Transverse colon (tissue), 4 donors: ENCODE measurements at regions not wholly inside any gene's neighbourhood (a gene's known extent, or its start where the extent isn't known, plus 50 kb on each side); places are given as distances from the start of the nearest gene placed in this dataset.
"Not testable (repeated sequence)": the region's sequence is repeated elsewhere in the genome, so short reads cannot be mapped to it uniquely, and the experiment has no call there.

Experiments used
- DNase-seq: peaks from one replicate; pipeline ENCODE4 v3.0.0-alpha.2; 2019
- H3K27ac ChIP-seq, 4 donors: fragments of 200-600 bp; sonication (generic); 2 replicates each; pipeline ENCODE4 v1.5.1; 2016 to 2018; ENCODE audit warnings: inconsistent platforms in 4 of 4
- H3K27me3 ChIP-seq: fragments of 200-600 bp; sonication (generic); 2 replicates; pipeline ENCODE4 v1.5.1; 2017; ENCODE audit warnings: inconsistent platforms
- H3K36me3 ChIP-seq, 4 donors: fragments of 200-600 bp; sonication (generic); 2 replicates each; pipeline ENCODE4 v1.5.1; 2017 to 2019; ENCODE audit warnings: inconsistent platforms in 4 of 4
- H3K4me1 ChIP-seq, 4 donors: fragments of 200-600 bp; sonication (generic); 2 replicates each; pipeline ENCODE4 v1.5.1; 2017 to 2020; ENCODE audit warnings: inconsistent platforms in 4 of 4
- H3K4me3 ChIP-seq, 4 donors: fragments of 200-600 bp; sonication (generic); 1 replicate in 1 of 4; 2 replicates in 3 of 4; pipeline versions ENCODE4 v1.5.1 to v1.6.1; 2017 to 2019; ENCODE audit warnings: inconsistent platforms in 4 of 4
- H3K9me3 ChIP-seq, 2 donors: fragments of 200-600 bp; sonication (generic); 2 replicates each; pipeline ENCODE4 v1.5.1; 2017 to 2019; ENCODE audit warnings: inconsistent platforms in 2 of 2
- EP300 ChIP-seq: sonication (generic); formaldehyde crosslinking; IDR thresholded peaks from one replicate; pipeline ENCODE4 v1.6.1; 2017; ENCODE audit warnings: antibody characterized with exemption, low read depth
- POLR2A ChIP-seq: fragments of 450-650 bp; IDR thresholded peaks from one replicate; pipeline ENCODE4 v1.6.1; 2016; ENCODE audit warnings: antibody characterized with exemption, mild to moderate bottlenecking, moderate library complexity
- POLR2AphosphoS5 ChIP-seq, 3 donors: sonication (generic); formaldehyde crosslinking; IDR thresholded peaks; one replicate each; pipeline ENCODE4 v1.6.1; 2016; ENCODE audit warnings: antibody characterized with exemption in 3 of 3
- WGBS, 2 donors: methylation state at CpG; one replicate each; pipeline ENCODE4 v1.1.5; 2018; ENCODE audit warnings: low coverage in 1 of 2; 5-methylcytosine and 5-hydroxymethylcytosine counted together
- in situ Hi-C, 4 donors: fragments of 200-750 bp; cut with MboI; loops; one replicate each; pipeline versions ENCODE4 v1.15.0 to v1.15.1; 2017; ENCODE audit warnings: low sequenced_read_pairs in 3 of 4, low pct_ligation_motif_present in 1 of 4, low pct_unique_long_range_greater_than_20kb in 1 of 4
- intact Hi-C: fragments of 100-400 bp; cut with DNase I; formaldehyde crosslinking; loops from one replicate; pipeline ENCODE4 v1.15.1; 2023; ENCODE audit warnings: low total_unique reads
- TF ChIP-seq, protein P1 (sequence below), 5 experiments: fragments of 200-600 bp in 3 of 5; fragments of 450-650 bp in 2 of 5; sonication (generic) in 3 of 5; IDR thresholded peaks; 1 replicate in 2 of 5; 2 replicates in 3 of 5; pipeline ENCODE4 v1.5.1; 2016 to 2017; ENCODE audit warnings: antibody characterized with exemption in 5 of 5, inconsistent platforms in 3 of 5, mild to moderate bottlenecking in 2 of 5, moderate library complexity in 1 of 5

GRCh38 chr6:76982476-76983199 lies 480.7 kb downstream of the HTR1B start:
- WGBS, 2 donors, result 78 to 90% methylated on average over 3 of the region's 3 CpGs
- intact Hi-C loops, result no loop called here
- in situ Hi-C loops, result no loop called here
- H3K9me3 ChIP-seq, result no peaks in the 10 kb centered on the region
- no peaks in the 10 kb centered on the region for H3K4me1 ChIP-seq
- no peak overlapping the region for H3K27ac ChIP-seq
- no peaks in the 10 kb centered on the region for H3K27me3 ChIP-seq
- TF ChIP-seq, protein P1, sequence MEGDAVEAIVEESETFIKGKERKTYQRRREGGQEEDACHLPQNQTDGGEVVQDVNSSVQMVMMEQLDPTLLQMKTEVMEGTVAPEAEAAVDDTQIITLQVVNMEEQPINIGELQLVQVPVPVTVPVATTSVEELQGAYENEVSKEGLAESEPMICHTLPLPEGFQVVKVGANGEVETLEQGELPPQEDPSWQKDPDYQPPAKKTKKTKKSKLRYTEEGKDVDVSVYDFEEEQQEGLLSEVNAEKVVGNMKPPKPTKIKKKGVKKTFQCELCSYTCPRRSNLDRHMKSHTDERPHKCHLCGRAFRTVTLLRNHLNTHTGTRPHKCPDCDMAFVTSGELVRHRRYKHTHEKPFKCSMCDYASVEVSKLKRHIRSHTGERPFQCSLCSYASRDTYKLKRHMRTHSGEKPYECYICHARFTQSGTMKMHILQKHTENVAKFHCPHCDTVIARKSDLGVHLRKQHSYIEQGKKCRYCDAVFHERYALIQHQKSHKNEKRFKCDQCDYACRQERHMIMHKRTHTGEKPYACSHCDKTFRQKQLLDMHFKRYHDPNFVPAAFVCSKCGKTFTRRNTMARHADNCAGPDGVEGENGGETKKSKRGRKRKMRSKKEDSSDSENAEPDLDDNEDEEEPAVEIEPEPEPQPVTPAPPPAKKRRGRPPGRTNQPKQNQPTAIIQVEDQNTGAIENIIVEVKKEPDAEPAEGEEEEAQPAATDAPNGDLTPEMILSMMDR (IDR thresholded peaks at IDR 0.05), result no peak
- TF ChIP-seq POLR2A (no peak), POLR2AphosphoS5 (IDR thresholded peaks at IDR 0.05) (no peak), EP300 (no peak)
- DNase-seq, result no peak
- H3K36me3 ChIP-seq, result no peaks in the 10 kb centered on the region
- H3K4me3 ChIP-seq, result no peak overlapping the region

- in situ Hi-C loops, result no loop called here
- Histone ChIP-seq H3K4me1 (no peaks in the 10 kb centered on the region), H3K36me3 (no peaks in the 10 kb centered on the region), H3K9me3 (no peaks in the 10 kb centered on the region), H3K4me3 (no peak overlapping the region), H3K27ac (no peak overlapping the region), H3K27me3 (no peaks in the 10 kb centered on the region)
- intact Hi-C loops, result no loop called here
- DNase-seq, result no peak
- no peak for TF ChIP-seq POLR2A
- TF ChIP-seq, protein P1 (IDR thresholded peaks at IDR 0.05), result no peak
- no peak for TF ChIP-seq POLR2AphosphoS5 (IDR thresholded peaks at IDR 0.05)
- TF ChIP-seq EP300, result no peak
Observed at GRCh38 chr6:76972474-76972873, 490.8 kb downstream of the HTR1B start.

- H3K27ac ChIP-seq, H3K36me3 ChIP-seq, H3K27me3 ChIP-seq, H3K9me3 ChIP-seq, H3K4me1 ChIP-seq, DNase-seq, intact Hi-C loops, in situ Hi-C loops, H3K4me3 ChIP-seq: not testable (repeated sequence)
- WGBS, 2 donors, result 87% methylated on average over 15 of the region's 15 CpGs; no CpG with 5 or more reads in 1 of the 2 donors
Observed at GRCh38 chr6:76959177-76959576, 504.1 kb downstream of the HTR1B start.

DNA sequence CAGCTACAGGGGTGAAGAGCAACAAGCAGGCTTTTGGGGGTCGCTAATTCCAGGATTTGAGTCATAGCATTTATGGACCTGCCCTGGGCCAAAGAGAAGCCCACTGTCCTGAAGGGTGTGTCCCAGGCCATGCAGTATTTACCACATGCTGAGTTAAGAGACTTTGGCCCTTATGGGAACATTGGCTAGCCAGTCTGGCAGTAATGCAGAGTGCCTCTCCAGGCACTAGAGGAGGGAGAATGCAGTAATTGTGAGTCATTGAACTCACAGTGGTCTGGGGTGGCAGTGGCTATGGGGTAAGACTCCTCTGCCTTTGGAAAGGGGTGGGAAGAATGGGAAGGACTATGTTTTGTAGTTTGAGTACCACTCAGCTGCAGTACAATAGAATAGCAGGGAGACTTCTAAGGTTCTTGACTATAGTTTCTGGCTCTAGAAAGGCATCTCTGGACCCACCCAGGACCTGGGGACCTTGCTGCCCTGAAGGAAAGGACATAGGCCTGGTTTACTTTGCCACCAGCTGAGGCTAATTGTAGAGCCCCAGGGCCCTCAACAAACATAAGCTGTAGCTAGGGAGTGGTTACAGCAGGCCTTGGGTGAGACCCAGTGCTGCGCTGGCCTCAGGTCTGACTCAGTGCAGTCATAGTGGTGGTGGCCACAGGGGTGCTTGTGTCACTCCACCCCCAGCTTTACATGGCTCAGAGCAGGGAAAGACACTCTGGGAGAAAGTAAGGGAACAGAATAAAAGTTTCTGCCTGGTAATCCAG lies 520.9 kb downstream of the HTR1B start:
- in situ Hi-C loops, result no loop called here
- 90% methylated on average over 2 of the region's 2 CpGs; no CpG with 5 or more reads in 1 of the 2 donors for WGBS, 2 donors
- no peak for DNase-seq
- no peaks in the 10 kb centered on the region for H3K36me3 ChIP-seq
- no peak overlapping the region for H3K4me3 ChIP-seq
- H3K27me3 ChIP-seq, result no peaks in the 10 kb centered on the region
- H3K27ac ChIP-seq, result no peak overlapping the region
- intact Hi-C loops, result no loop called here
- H3K4me1 ChIP-seq, result no peaks in the 10 kb centered on the region
- no peak for TF ChIP-seq POLR2A
- TF ChIP-seq, protein P1 (IDR thresholded peaks at IDR 0.05), result no peak
- TF ChIP-seq EP300, result no peak
- no peak for TF ChIP-seq POLR2AphosphoS5 (IDR thresholded peaks at IDR 0.05)
- H3K9me3 ChIP-seq, result peaks cover 0 to 14% of the 10 kb centered on the region in 2 donors
